CD4-positive, alpha-beta T cell (primary cell): ENCODE measurements at regions not wholly inside any gene's neighbourhood (a gene's known extent, or its start where the extent isn't known, plus 50 kb on each side); places are given as distances from the start of the nearest gene placed in this dataset.

Experiments used
- ATAC-seq: fragments of 200-7000 bp; cut with Tn5 transposase; one replicate; pipeline ENCODE4 v1.10.0; 2022; ENCODE audit warnings: mild to moderate bottlenecking; ENCODE audit not compliant: poor library complexity
- CTCF ChIA-PET: fragments of 350-600 bp; sonication (Branson Sonifier 250); formaldehyde crosslinking; loops from one replicate; lab custom pipeline; 2021; ENCODE audit warnings: antibody characterized with exemption, inconsistent platforms; lab: Charles Lee
- POLR2A ChIA-PET: fragments of 350-600 bp; sonication (Branson Sonifier 250); formaldehyde crosslinking; loops from one replicate; lab custom pipeline; 2021; ENCODE audit warnings: antibody characterized with exemption, inconsistent platforms; lab: Charles Lee
- DNase-seq, 14 experiments: peaks; one replicate each; pipeline ENCODE4 v3.0.0-alpha.2; 2013 to 2020; ENCODE audit warnings: mixed read lengths in 2 of 14
- H3K27ac ChIP-seq, 2 donors: one replicate each; pipeline versions ENCODE4 v1.5.1 to v1.7.0; 2013; ENCODE audit warnings: low read length in 2 of 2, low read depth in 1 of 2, mild to moderate bottlenecking in 1 of 2
- H3K27me3 ChIP-seq, 2 experiments: 1 replicate in 1 of 2; 2 replicates in 1 of 2; pipeline versions ENCODE4 v1.6.1 to v1.7.0; 2013; ENCODE audit warnings: low read length in 2 of 2, control low read depth in 1 of 2, mild to moderate bottlenecking in 1 of 2, moderate library complexity in 1 of 2; ENCODE audit not compliant: insufficient read depth in 2 of 2, control insufficient read depth in 1 of 2
- H3K36me3 ChIP-seq: one replicate; pipeline ENCODE4 v1.6.1; 2013; ENCODE audit warnings: low read length, control low read depth; ENCODE audit not compliant: insufficient read depth
- H3K4me1 ChIP-seq: one replicate; pipeline ENCODE4 v1.6.1; 2013; ENCODE audit warnings: low read length, control low read depth; ENCODE audit not compliant: insufficient read depth
- H3K4me3 ChIP-seq: one replicate; pipeline ENCODE4 v1.5.1; 2013; ENCODE audit warnings: mild to moderate bottlenecking, low read length, moderate library complexity
- H3K9me3 ChIP-seq, 2 experiments: 1 replicate in 1 of 2; 2 replicates in 1 of 2; pipeline versions ENCODE4 v1.6.1 to v1.7.0; 2013; ENCODE audit warnings: low read length in 2 of 2, mild to moderate bottlenecking in 2 of 2, control low read depth in 1 of 2, moderate library complexity in 1 of 2; ENCODE audit not compliant: control insufficient read depth in 1 of 2, insufficient read depth in 1 of 2
- H3K27ac Mint-ChIP-seq: one replicate; pipeline ENCODE4 v1.8.0; 2020; ENCODE audit warnings: mixed read lengths
- H3K27me3 Mint-ChIP-seq: one replicate; pipeline ENCODE4 v1.8.0; 2021; ENCODE audit warnings: mixed read lengths
- H3K36me3 Mint-ChIP-seq: one replicate; pipeline ENCODE4 v1.8.0; 2021; ENCODE audit warnings: low read depth, mixed read lengths
- H3K4me1 Mint-ChIP-seq: one replicate; pipeline ENCODE4 v1.8.0; 2021; ENCODE audit warnings: low read depth, mixed read lengths
- H3K4me3 Mint-ChIP-seq: one replicate; pipeline ENCODE4 v1.8.0; 2020; ENCODE audit warnings: mild to moderate bottlenecking, mixed read lengths
- H3K9me3 Mint-ChIP-seq: one replicate; pipeline ENCODE4 v1.8.0; 2020; ENCODE audit warnings: mixed read lengths
- CTCF ChIP-seq: fragments of 200-600 bp; IDR thresholded peaks from one replicate; pipeline ENCODE4 v1.8.0; 2022; ENCODE audit warnings: antibody characterized with exemption, mild to moderate bottlenecking
- intact Hi-C, 2 experiments: fragments of 100-400 bp; cut with DNase I in 1 of 2; cut with micrococcal nuclease in 1 of 2; formaldehyde crosslinking; loops; one replicate each; pipeline versions ENCODE4 v1.15.1 to v1.9.0; 2023 to 2025; cut with DNase I, micrococcal nuclease

GRCh38 chr1:198887866-198888265, 249.0 kb downstream of the PTPRC start:
- POLR2A ChIA-PET, result no interaction called here
- no peak overlapping the region for H3K27ac Mint-ChIP-seq
- peaks cover 17% of the 10 kb centered on the region for H3K36me3 Mint-ChIP-seq
- Histone ChIP-seq H3K4me1 (no peaks in the 10 kb centered on the region), H3K4me3 (no peak overlapping the region), H3K27me3 (no peaks in the 10 kb centered on the region), H3K36me3 (no peaks in the 10 kb centered on the region), H3K27ac (no peak overlapping the region), H3K9me3 (no peaks in the 10 kb centered on the region)
- ATAC-seq, result no peak
- no peaks in the 10 kb centered on the region for H3K9me3 Mint-ChIP-seq
- H3K4me3 Mint-ChIP-seq, result no peak overlapping the region
- peaks cover 10% of the 10 kb centered on the region for H3K4me1 Mint-ChIP-seq
- no peaks in the 10 kb centered on the region for H3K27me3 Mint-ChIP-seq
- TF ChIP-seq CTCF, result no peak
- no peak for DNase-seq
- CTCF ChIA-PET, result no interaction called here
- intact Hi-C loops, result loop anchor here in 1 of 2 experiments (10.0 kb wide), 1 partner anchor 357 kb away; no protein-coding TSS in a partner anchor

- H3K36me3 ChIP-seq, result no peaks in the 10 kb centered on the region
- no peak for ATAC-seq
- intact Hi-C loops, result loop anchor here in 1 of 2 experiments (10.0 kb wide), 1 partner anchor 356 kb away; no protein-coding TSS in a partner anchor
- no peaks in the 10 kb centered on the region for H3K9me3 Mint-ChIP-seq
- no peaks in the 10 kb centered on the region for H3K4me1 ChIP-seq
- H3K9me3 ChIP-seq, result no peaks in the 10 kb centered on the region
- H3K27ac ChIP-seq, result no peak overlapping the region
- TF ChIP-seq CTCF, result no peak
- H3K27ac Mint-ChIP-seq, result no peak overlapping the region
- H3K36me3 Mint-ChIP-seq, result peaks cover 17% of the 10 kb centered on the region
- DNase-seq, result no peak
- no peaks in the 10 kb centered on the region for H3K27me3 Mint-ChIP-seq
- H3K4me3 ChIP-seq, result no peak overlapping the region
- H3K4me3 Mint-ChIP-seq, result no peak overlapping the region
- peaks cover 10% of the 10 kb centered on the region for H3K4me1 Mint-ChIP-seq
- no peaks in the 10 kb centered on the region for H3K27me3 ChIP-seq
- ChIA-PET POLR2A (no interaction called here), CTCF (no interaction called here)
These were observed 249.6 kb downstream of the PTPRC start for GRCh38 chr1:198888379-198888943.

- H3K9me3 Mint-ChIP-seq, result no peaks in the 10 kb centered on the region
- ChIA-PET POLR2A (no interaction called here), CTCF (no interaction called here)
- intact Hi-C loops, result loop anchor here in 1 of 2 experiments (10.0 kb wide), 1 partner anchor 356 kb away; no protein-coding TSS in a partner anchor
- no peak overlapping the region for H3K27ac Mint-ChIP-seq
- no peak for ATAC-seq
- no peaks in the 10 kb centered on the region for H3K4me1 ChIP-seq
- no peak overlapping the region for H3K27ac ChIP-seq
- H3K36me3 ChIP-seq, result no peaks in the 10 kb centered on the region
- H3K4me1 Mint-ChIP-seq, result peaks cover 10% of the 10 kb centered on the region
- no peak for TF ChIP-seq CTCF
- no peak overlapping the region for H3K4me3 Mint-ChIP-seq
- no peak for DNase-seq
- no peaks in the 10 kb centered on the region for H3K27me3 Mint-ChIP-seq
- H3K27me3 ChIP-seq, result no peaks in the 10 kb centered on the region
- peaks cover 17% of the 10 kb centered on the region for H3K36me3 Mint-ChIP-seq
- H3K9me3 ChIP-seq, result no peaks in the 10 kb centered on the region
- no peak overlapping the region for H3K4me3 ChIP-seq
These were observed 250.3 kb downstream of the PTPRC start for GRCh38 chr1:198889101-198889500.
